A673 (cell line): ENCODE measurements at regions not wholly inside any gene's neighbourhood (a gene's known extent, or its start where the extent isn't known, plus 50 kb on each side); places are given as distances from the start of the nearest gene placed in this dataset.

Source experiments
- CTCF ChIP-seq: fragments of 300-800, 200-600 bp; sonication (generic); conservative IDR thresholded peaks from 2 replicates; pipeline ENCODE4 v1.5.1; 2017; ENCODE audit warnings: low read depth, mild to moderate bottlenecking, antibody characterized with exemption, low read length, moderate library complexity, mixed read lengths
- EZH2 ChIP-seq: fragments of 200-600 bp; sonication (generic); IDR thresholded peaks from 2 replicates; pipeline ENCODE4 v1.6.1; 2017; ENCODE audit warnings: borderline replicate concordance, low read depth, mild to moderate bottlenecking, mixed read lengths, antibody characterized with exemption, low read length; ENCODE audit not compliant: poor library complexity, severe bottlenecking

DNA sequence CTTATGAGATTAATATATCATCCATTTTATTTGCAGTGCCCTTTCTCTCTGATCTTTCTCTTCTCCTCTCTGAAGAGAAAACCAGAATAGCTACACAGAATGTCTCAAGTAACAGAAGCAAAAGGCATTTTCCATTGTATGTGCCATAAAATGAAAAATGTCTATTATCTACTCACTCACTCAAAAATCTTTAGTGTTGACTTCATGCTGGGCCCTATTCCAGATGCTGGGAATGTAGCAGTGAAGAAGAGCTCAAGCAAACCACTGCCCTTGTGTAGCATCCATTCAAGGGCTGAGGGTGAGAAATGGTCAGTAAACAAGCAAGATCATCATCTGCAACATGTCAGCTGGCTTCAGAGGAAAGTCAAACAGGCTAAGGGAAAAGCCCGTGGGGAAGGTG is 427.7 kb downstream of the METTL4 start:
- no peak for TF ChIP-seq CTCF
- TF ChIP-seq EZH2: no peak
